HG02884 (cell line): ENCODE measurements at regions not wholly inside any gene's neighbourhood (a gene's known extent, or its start where the extent isn't known, plus 50 kb on each side); places are given as distances from the start of the nearest gene placed in this dataset.

ENCODE experiments used
- ATAC-seq: cut with Tn5 transposase; IDR thresholded peaks from one replicate; pipeline ENCODE4 v1.9.1; 2021; ENCODE audit warnings: mild to moderate bottlenecking, moderate library complexity; ENCODE audit not compliant: unreplicated experiment

GRCh38 chr1:208756339-208756981 lies 512.3 kb upstream of the PLXNA2 start:
- ATAC-seq, result no peak

- ATAC-seq, result no peak
These were observed 513.7 kb upstream of the PLXNA2 start for GRCh38 chr1:208757846-208758245.

GRCh38 chr1:208759255-208759654 lies 515.1 kb upstream of the PLXNA2 start:
- no peak for ATAC-seq

- ATAC-seq, result no peak
These were observed 519.8 kb upstream of the PLXNA2 start for GRCh38 chr1:208763971-208764370.

- no peak for ATAC-seq
These were observed 522.6 kb upstream of the PLXNA2 start for GRCh38 chr1:208766832-208767231.

- ATAC-seq, result no peak
These were observed 523.6 kb upstream of the PLXNA2 start for GRCh38 chr1:208767816-208768215.

- no peak for ATAC-seq
These were observed 528.7 kb upstream of the PLXNA2 start for GRCh38 chr1:208772891-208773290.

GRCh38 chr1:208775841-208776240 lies 531.7 kb upstream of the PLXNA2 start:
- ATAC-seq, result no peak

GRCh38 chr1:208778417-208778816 lies 534.2 kb upstream of the PLXNA2 start:
- no peak for ATAC-seq

GRCh38 chr1:208781391-208782045 lies 537.3 kb upstream of the PLXNA2 start:
- no peak for ATAC-seq

GRCh38 chr1:208782186-208782585 lies 538.0 kb upstream of the PLXNA2 start:
- ATAC-seq, result no peak

GRCh38 chr1:208785629-208786028 lies 541.4 kb upstream of the PLXNA2 start:
- no peak for ATAC-seq

GRCh38 chr1:208787219-208787618 lies 543.0 kb upstream of the PLXNA2 start:
- ATAC-seq, result no peak

GRCh38 chr1:208788013-208788540 lies 543.9 kb upstream of the PLXNA2 start:
- no peak for ATAC-seq

- no peak for ATAC-seq
These were observed 547.3 kb upstream of the PLXNA2 start for GRCh38 chr1:208791456-208791855.

- no peak for ATAC-seq
These were observed 549.7 kb upstream of the PLXNA2 start for GRCh38 chr1:208793861-208794345.

GRCh38 chr1:208799186-208799585 lies 555.0 kb upstream of the PLXNA2 start:
- no peak for ATAC-seq

GRCh38 chr1:208803011-208803811 lies 559.0 kb upstream of the PLXNA2 start:
- ATAC-seq, result no peak

- ATAC-seq, result no peak
These were observed 563.4 kb upstream of the PLXNA2 start for GRCh38 chr1:208807446-208808127.

- no peak for ATAC-seq
These were observed 564.1 kb upstream of the PLXNA2 start for GRCh38 chr1:208808301-208808700.

- no peak for ATAC-seq
These were observed 565.7 kb upstream of the PLXNA2 start for GRCh38 chr1:208809876-208810275.
